HG03280 (cell line): ENCODE measurements at regions not wholly inside any gene's neighbourhood (a gene's known extent, or its start where the extent isn't known, plus 50 kb on each side); places are given as distances from the start of the nearest gene placed in this dataset.
"Not testable (repeated sequence)": the region's sequence is repeated elsewhere in the genome, so short reads cannot be mapped to it uniquely, and the experiment has no call there.

Experiments used
- ATAC-seq: cut with Tn5 transposase; IDR thresholded peaks from one replicate; pipeline ENCODE4 v1.9.1; 2021; ENCODE audit warnings: mild to moderate bottlenecking, moderate library complexity; ENCODE audit not compliant: unreplicated experiment

DNA sequence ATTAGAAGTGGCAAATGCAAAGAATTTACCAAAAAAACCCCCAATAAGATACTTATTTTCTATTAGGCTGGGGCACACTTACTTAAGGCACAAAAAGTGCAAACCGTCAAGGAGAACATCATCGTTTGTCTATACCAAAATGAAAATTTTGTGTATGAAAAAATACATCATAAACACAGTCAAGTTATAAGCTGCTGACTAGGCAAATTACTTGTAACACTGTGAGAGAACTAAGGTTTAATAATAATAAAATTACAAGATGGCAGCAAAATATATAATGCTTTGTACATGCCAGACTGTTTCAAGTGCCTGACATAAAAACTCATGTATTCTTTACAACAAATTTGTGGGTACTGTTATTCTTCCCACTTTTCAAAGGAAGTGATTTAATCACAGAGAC lies 297.2 kb upstream of the CRBN start:
- ATAC-seq: no peak

DNA sequence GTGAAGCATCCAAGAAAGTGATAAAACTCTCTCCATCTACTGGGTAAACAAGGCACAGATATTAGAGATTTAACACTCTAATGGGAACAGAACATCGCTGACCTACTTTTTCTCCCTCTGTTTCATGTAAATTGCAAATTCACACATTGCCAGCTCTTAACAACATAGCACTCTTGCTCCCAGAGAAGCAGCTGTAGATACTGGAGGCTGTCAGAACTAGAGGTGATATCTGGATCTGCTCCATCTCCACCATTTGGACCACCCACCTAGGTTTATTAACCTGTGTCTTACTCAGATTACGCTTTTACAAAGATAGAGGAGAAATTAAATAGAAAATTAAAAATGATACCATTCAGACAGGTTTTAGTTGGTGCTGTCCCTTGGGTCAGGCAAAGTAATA lies 289.1 kb upstream of the CRBN start:
- no peak for ATAC-seq

DNA sequence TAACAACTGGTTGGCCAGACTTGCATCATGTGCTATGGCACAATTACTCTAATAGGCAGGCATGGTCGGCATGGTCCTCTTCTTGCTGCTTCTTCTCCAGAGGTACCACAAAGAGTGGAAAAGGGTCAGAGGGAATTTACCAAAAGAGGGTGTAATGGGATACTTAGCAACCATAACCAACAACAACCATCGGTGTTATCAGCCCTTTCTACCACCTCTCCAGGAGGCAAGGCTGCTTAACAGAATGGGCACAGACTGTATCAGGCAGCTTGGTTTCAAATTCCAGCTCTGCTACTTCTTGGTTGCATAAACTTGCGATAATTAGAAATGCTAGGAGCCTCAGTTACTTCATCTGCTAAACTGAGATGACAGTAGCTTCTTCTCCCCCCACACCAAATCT lies 284.6 kb upstream of the CRBN start:
- ATAC-seq: no peak

DNA sequence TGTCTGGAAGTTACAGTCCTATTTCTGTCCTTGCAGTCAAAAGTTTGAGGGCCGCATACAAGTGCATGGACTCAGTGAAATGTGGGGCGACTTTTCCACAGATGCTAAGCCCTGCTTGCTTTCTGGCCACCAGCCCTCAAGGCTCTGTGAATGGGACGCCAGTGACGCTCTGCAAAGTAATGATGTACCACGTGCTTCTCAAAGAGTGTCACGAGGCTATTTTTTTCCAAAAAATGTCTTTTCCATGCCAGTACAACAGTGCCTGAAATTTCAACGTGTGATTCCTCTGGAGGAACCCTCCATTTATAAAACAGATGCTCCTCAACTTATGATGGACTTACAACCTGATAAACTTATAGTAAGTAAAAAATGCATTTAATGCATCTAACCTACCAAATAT lies 281.8 kb upstream of the CRBN start:
- ATAC-seq: no peak

DNA sequence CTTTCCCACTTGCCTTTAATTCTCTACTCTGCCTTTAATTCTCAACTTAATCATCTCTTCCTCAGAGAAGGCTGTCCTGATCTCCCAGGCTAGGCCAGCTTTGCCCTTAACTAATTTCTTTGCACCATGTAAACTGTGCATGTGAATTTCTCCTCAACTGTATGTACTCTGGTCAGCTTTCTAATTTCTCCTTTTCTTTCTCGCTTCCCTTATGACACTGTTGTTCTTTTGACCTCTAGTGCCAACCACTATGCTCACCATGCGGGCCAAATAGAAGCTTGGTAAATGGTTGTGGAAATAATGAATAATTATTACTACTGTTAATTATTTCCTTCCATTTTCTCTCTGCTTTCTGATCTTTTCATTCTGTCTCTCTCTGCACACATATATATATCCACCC lies 269.0 kb upstream of the CRBN start:
- ATAC-seq: no peak

DNA sequence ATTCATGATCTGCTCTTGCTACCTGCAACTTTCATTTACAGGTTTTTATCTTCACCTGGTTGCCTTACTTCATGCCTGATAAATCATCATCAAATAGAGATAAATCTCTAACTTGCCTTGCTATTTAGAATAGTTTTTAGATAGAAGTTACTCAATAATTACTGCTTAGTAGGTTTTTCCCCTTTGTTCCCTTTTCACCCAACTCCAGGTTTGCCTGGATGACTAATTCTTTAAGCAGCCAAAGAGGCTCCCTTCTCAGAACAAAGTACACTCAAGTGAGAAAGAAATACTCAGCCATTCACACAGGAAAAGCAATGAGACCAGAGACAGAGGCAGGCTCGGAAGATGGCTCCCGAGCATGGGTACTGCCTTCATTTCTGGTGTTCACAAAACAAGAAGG lies 268.1 kb upstream of the CRBN start:
- ATAC-seq: no peak

DNA sequence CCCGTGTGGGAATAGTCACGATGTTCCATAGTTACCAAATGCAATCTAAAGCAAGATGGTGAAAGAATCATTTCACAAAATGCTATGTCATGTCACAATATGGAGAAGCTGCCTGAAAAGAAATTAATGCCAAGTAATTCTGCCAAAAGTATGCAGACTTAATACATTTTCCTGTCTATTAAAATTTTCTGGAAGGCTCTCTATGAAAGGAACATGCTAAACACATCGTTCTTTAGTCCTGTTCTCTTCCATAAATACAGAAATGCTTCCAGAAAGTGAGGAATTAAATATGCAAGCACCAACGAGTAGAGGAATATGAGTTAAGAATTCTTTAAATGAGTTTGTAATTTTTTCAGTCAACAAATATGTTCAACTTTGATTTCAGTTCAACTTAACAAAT lies 266.8 kb upstream of the CRBN start:
- ATAC-seq: no peak

DNA sequence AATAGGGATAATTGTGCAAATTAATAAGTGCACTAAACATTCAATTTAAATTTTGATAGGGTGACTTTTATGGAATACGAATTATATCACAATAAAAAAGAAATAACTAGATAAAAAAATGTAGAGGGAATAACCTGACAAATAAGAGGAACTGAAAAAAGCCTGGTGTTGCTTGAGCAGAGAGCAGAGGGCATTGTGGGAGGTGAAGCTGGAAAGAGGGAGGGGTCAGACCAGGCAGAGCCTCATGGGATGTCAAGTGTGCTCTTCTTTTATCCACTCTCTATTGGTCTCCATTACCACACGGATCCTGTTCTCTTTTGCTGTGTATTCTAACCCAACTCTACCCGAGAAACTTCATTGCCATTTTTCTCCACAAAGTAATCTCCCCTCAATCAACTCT lies 264.0 kb upstream of the CRBN start:
- no peak for ATAC-seq

DNA sequence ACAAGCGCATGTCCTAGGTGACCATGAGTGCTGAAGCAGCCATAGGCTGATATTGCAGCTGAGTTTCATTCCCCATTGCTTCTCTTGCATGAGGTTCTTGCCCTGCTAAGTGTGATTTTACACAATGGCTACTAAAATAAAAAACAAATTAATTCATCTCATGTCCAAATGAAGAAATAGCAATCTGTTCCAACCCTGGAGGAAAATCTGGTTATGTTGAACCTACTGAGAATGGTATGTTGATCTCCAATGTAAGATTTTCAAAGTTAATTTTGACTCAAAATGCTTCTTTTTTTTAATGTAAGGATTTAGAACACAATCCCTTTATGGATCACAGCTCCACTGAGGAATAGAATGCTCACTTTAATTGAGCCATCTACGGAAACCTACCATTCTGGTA lies 254.2 kb upstream of the CRBN start:
- no peak for ATAC-seq

DNA sequence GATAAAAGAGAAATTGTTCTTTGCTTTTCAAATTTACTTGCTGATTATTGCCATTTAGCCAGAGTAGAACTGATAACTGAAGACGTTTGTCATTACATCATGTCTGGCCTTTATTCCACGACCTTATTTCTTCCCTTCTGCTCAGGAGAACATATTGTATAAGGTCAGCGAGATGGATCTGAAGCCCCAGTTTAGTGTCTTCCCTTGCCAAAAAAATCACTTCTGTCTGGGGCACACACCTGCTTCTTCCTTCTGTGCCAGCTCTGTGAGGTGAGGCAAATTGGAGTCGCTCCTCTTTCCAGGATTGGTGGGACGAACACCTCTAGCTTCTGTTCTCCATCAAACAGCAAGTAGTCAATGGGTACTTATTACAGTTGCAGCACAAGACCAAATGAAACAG lies 250.3 kb upstream of the CRBN start:
- ATAC-seq: no peak

DNA sequence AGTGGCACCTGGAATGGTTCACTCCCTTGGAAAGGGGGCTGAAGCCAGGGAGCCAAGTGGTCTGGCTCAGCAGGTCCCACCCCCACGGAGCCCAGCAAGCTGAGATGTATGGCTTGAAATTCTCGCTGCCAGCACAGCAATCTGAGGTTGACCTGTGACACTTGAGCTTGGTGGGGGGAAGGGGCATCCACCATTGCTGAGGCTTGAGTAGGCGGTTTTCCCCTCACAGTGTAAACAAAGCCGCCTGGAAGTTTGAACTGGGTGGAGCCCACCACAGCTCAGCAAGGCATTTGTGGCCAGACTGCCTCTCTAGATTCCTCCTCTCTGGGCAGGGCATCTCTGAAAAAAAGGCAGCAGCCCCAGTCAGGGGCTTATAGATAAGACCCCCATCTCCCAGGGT lies 228.2 kb upstream of the CRBN start:
- ATAC-seq: not testable (repeated sequence)

DNA sequence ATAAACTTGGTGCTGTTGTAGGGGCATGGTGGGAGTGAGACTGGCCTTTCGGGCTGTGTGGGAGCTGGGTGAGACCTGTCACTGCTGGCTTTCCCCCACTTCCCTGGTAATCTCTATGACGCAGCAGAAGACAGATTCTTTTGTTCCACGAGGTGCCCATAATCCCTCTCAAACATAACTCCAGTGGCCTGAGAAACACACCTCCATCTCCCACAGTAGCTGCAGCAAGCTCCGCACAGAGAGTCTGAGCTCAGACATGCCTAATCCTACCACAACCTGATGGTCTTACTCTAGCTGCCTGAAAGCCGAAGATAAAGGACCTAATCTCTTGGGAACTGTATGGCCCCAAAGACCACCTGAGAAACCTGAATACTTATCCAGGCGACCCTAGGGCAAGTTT lies 225.6 kb upstream of the CRBN start:
- ATAC-seq: no peak

DNA sequence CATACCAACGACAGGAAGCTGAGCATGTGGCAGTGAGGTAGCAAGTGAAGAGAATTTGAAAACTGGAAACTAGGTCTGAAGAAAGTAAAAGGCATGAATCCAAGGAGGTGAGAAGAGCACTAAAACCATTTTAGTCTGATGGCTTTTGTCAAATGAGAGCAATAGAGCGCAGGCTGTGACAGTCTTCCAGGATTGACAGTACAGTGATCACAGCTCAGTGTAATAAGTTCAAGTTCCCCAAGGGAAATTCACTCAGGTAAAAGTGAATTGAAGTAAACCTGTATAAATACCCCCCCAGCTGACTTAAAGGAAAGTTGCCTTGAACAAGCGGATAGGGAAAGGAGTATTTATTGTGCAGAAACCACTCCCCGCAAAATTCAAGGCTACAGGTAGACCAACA lies 224.2 kb upstream of the CRBN start:
- no peak for ATAC-seq

DNA sequence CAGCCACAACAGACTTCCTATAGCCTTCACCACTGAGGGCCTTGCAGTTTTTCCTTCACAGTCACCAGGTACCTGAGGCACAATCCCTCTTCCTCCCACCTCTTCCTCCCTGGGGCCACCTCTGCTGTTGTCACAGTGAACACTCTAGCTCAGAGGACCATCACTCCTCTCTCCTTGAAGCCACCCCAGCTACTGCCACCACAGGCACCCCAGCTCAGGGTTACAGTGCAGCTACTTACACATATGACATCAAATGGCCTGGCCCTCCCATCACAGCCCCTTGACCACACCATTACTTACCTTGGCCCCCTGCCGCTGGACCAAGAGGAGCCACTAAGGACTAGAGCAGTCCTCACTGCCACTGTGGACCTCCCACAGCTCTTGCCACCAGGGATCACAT lies 213.5 kb upstream of the CRBN start:
- no peak for ATAC-seq

DNA sequence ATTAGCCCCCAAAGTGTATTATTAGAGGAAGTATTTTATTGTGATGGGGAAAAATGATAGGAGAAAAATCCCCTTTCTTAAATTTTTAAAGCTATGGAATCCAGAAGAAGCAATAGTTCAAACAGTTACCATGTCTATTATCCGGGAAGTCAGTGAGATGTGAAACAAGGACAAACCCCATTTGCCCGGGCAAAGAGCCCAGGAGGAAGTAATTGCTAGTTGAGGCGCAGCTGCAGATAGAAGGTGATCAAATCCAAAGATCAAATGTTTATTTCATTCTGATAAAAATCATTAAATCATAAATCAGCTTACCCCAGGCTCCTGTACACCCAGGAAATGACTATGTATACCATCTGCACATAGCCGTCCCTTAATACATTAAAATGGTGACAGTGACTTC lies 204.0 kb upstream of the CRBN start:
- ATAC-seq: no peak

DNA sequence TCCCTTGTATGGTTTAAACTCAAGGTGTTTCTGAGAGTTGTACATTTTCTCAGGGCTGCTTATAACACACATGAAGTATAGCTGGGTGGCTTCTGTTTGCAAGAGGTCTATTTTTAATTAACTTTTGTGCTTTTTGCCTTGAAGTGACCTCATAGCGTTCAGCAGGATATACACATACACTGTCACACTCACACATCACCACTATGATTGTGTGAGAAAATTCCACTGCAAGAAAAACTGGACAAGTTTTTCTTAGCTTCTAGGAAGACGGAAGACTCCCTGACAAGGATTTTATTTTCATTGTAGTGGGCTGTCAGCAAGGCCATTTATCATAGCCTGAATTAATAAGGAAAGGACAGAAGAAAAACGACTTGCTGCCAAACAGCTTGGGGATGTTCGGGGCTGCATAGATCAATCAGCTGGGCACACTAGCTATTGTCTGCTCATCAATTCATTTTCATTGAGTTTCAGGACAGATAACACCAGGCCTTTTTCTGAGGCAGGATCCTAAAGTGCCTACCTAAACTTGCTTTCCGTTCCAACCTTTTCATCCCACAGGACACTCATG lies 192.8 kb upstream of the CRBN start:
- no peak for ATAC-seq

DNA sequence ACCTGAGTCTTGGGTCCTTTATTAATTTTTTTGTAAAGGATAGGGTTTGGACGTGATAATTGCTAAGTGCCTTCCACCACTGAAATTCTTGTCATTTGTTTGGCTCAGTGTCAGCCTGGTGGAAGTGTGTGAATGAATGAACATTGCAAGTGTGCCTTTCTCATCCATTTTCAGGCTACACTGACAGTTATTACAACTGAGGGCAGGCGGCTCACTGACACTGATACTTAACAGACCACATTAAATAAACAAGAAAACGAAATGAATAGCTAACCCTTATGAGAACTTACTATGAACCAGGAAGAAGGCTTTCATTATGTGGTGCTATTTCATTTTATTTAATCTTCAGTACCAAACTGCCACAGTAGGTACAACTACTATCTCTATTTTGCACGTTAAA lies 188.8 kb upstream of the CRBN start:
- no peak for ATAC-seq

DNA sequence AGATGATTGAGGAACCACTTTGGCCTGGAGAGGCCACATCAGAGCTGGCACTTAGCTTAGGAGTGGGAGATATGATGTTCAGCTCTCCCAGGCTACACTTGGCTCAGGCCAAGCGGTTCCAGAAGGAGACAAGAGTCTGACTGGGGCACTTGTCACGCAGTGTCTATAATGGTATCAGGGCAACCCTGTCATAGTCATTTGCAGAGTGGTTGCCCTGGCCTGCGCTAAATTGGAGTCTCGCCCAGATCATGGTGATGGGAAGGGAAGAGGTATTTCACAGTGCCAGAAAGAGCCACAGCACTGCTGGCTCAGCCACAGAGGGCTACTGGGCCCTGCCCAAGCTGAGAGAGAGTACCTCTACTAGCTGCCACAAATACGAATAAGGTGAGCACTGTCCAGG lies 186.9 kb upstream of the CRBN start:
- no peak for ATAC-seq

DNA sequence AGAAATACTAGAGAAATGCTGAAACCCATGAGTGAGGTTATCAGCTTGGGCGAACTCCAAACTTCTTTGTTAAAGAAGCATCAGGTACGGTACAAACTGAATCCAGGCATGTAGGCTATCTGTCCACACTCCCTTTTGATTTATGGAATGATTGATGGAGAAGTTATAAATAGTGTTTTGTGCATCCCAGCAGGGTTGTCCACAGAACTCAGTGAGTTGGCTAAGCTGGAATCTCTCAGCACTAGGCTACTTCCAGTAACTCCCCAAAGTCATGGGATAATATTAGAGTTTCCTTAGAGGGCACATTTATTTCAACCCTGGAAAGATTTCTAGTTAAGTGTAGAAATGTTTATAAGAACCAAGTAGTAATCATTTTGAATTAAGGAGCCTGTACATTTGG lies 186.2 kb upstream of the CRBN start:
- no peak for ATAC-seq

DNA sequence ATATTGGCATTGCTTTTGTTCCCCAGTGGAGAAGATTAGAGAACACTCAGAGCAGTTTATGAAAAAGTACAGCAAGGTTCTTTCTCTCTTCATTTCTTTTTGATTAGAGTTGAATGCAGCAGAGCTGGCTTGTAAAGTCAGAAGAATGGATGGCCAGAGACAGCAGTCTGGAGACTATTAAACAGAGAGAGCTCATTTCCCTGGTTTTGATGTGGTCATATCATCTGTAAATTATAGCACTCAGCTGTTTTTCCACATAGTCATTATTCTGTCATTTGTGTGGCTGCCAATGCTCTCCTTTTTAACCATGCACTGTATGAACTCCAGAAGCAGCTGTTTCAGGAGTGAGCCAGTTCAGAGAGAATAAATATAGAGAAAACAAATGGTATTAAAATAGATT lies 177.4 kb upstream of the CRBN start:
- no peak for ATAC-seq

DNA sequence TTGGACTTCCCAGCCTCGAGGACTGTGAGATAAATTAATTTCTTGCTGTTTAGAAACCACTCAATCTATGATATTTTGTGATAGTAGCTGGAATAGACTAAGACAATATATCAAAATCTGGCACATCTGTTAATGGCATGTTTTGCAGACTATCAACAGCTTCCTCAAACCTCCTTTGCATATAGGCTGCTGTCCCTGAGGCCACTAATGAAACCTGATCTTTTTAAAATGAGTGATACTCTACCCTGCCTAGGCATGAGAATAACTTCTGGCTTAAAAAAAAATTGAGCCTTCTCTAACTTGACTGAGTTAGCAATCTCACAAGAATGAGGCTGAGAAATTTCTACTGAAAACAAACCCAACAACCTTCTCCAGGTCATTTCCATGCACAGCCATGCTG lies 176.0 kb upstream of the CRBN start:
- ATAC-seq: no peak

DNA sequence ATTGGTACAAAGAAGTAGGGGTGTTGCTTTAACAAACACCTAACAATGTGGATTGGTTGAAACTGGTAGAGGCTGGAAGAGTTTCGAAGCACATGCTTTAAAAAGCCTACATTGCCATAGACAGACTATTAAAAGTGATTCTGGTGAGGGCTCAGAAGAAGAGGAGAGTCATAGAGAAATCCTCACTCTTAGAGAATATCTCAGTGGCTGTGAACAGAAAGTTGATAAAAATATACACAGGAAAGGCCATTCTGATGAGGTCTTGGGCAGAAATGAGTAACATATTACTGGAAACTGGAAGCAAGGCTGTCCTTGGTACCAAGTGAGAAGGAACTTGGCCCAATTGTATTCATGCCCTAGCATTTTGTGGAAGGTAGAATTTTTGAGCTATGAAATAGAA lies 173.7 kb upstream of the CRBN start:
- peak; percentile 57 for ATAC-seq

DNA sequence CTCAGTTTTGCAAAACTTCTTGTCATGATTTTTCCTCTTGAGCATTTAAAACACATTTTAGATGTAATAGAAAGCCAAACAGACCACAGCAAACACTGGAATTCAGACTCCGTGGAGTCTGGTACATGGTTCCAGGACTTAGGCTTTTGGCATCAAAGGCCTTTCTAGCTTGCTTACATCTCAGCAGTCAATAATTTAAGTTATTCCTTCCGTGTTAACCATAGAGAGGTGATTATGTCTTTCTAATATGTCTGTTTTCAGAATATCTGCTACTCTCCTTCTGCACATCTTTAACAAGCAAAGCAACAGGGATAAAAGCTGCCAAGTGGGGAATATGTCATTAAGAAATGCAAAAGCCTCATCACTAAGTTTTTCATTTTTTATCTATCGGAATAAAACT lies 171.7 kb upstream of the CRBN start:
- no peak for ATAC-seq

DNA sequence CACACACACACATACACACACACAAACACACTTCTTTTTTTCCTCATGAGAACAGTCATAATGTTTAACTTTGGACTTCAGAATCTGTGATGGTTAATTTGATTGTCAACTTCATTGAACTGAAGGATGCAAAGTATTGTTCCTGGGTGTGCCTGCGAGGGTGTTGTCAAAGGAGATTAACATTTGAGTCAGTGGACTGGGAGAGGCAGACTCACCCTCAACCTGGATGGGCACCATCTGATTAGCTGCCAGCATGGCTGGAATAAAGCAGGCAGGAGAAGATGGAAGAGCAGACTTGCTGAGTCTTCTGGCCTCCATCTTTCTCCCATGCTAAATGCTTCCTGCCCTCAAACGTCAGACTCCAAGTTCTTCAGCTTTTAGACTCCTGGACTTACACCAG lies 167.6 kb upstream of the CRBN start:
- ATAC-seq: not testable (repeated sequence)
